Heart left ventricle (tissue), 16 donors: ENCODE measurements at regions not wholly inside any gene's neighbourhood (a gene's known extent, or its start where the extent isn't known, plus 50 kb on each side); places are given as distances from the start of the nearest gene placed in this dataset.
A peak's percentile ranks its signal among the peaks of the same experiment; 100 is the strongest.
"Not testable (repeated sequence)": the region's sequence is repeated elsewhere in the genome, so short reads cannot be mapped to it uniquely, and the experiment has no call there.

Experiments used
- ATAC-seq, 4 donors: fragments of 200-7000 bp; cut with Tn5 transposase; one replicate each; pipeline ENCODE4 v1.9.1; 2020 to 2022; ENCODE audit warnings: moderate library complexity in 4 of 4, mild to moderate bottlenecking in 3 of 4, moderate number of reproducible peaks in 1 of 4
- DNase-seq, 5 donors: peaks; one replicate each; pipeline ENCODE4 v3.0.0-alpha.2; 2020
- H3K27ac ChIP-seq, 12 donors: fragments of 200-600 bp; sonication (generic) in 4 of 12; one replicate each; pipeline versions ENCODE4 v1.5.0 to v1.8.0; 2016 to 2022; ENCODE audit warnings: mild to moderate bottlenecking in 2 of 12
- H3K27me3 ChIP-seq, 9 donors: fragments of 200-600 bp; sonication (generic) in 2 of 9; one replicate each; pipeline versions ENCODE4 v1.5.1 to v1.8.0; 2016 to 2022; ENCODE audit warnings: mild to moderate bottlenecking in 3 of 9
- H3K36me3 ChIP-seq, 9 donors: fragments of 200-600 bp; sonication (generic) in 2 of 9; one replicate each; pipeline versions ENCODE4 v1.5.0 to v1.8.0; 2018 to 2022; ENCODE audit warnings: mild to moderate bottlenecking in 2 of 9
- H3K4me1 ChIP-seq, 12 donors: fragments of 200-600 bp; sonication (generic) in 4 of 12; one replicate each; pipeline versions ENCODE4 v1.5.0 to v1.8.0; 2016 to 2022; ENCODE audit warnings: mild to moderate bottlenecking in 3 of 12
- H3K4me3 ChIP-seq, 12 donors: fragments of 200-600 bp; sonication (generic) in 4 of 12; one replicate each; pipeline versions ENCODE4 v1.5.0 to v1.8.0; 2017 to 2022; ENCODE audit warnings: mild to moderate bottlenecking in 9 of 12, moderate library complexity in 4 of 12
- H3K9me3 ChIP-seq, 12 donors: fragments of 200-600 bp; sonication (generic) in 4 of 12; one replicate each; pipeline versions ENCODE4 v1.5.0 to v1.8.0; 2016 to 2022; ENCODE audit warnings: mild to moderate bottlenecking in 1 of 12
- POLR2A ChIP-seq, 2 donors: fragments of 450-650 bp; IDR thresholded peaks; one replicate each; pipeline ENCODE4 v1.6.1; 2017; ENCODE audit warnings: antibody characterized with exemption in 2 of 2, mild to moderate bottlenecking in 2 of 2, moderate library complexity in 2 of 2
- WGBS, 4 donors: extraction: QIAGEN DNeasy Blood & Tissue Kit in 2 of 4; methylation state at CpG; one replicate each; pipeline versions ENCODE4 v1.1.5 to v1.1.7; 2013 to 2018; 5-methylcytosine and 5-hydroxymethylcytosine counted together
- intact Hi-C, 10 donors: fragments of 100-400 bp; cut with DNase I; formaldehyde crosslinking; loops; one replicate each; pipeline versions ENCODE4 v1.11.1 to v1.14.2; 2022
- TF ChIP-seq, protein P1 (sequence below), 12 donors: fragments of 200-600 bp; sonication (generic) in 4 of 12; IDR thresholded peaks; one replicate each; pipeline versions ENCODE4 v1.5.0 to v1.8.0; 2018 to 2022; ENCODE audit warnings: antibody characterized with exemption in 12 of 12, mild to moderate bottlenecking in 5 of 12
- donor health status: ischemic (EF 13 %, LVEDD 7.1; RV severe dilation, severe dysfunction).
- donor health status: healthy with polysubstance abuse.
- donor health status: DM: no; HTN: yes; CAD: no.
- donor health status: DM: no; HTN: no; CAD: no.
- donor health status: ischemic (EF 25% LVEDD 6.9; RV normal size, moderate dysfunction).
- donor health status: ischemic (EF 25% LVEDD 5.7; RV mildly dilated, moderate dysfunction).
- donor health status: healthy.
- donor health status: DM: yes; HTN: yes; CAD: no.
- donor health status: ischemic (EF 35%, LVEDD 5.7; RV mildly dilated, moderate dysfunction).
- donor health status: nonischemic (EF 11% LVEDD 7.7; RV severe dilation, severe dysfunction).
- donor health status: DM: yes; HTN: yes; CAD: no.
- donor health status: PGD.
- donor health status: ischemic (EF 29% LVEDD 5.4; RV normal size, mild dysfunction).
- donor health status: nonischemic (EF 23%, LVEDD 6.1; RV moderate dilation, normal function).

DNA sequence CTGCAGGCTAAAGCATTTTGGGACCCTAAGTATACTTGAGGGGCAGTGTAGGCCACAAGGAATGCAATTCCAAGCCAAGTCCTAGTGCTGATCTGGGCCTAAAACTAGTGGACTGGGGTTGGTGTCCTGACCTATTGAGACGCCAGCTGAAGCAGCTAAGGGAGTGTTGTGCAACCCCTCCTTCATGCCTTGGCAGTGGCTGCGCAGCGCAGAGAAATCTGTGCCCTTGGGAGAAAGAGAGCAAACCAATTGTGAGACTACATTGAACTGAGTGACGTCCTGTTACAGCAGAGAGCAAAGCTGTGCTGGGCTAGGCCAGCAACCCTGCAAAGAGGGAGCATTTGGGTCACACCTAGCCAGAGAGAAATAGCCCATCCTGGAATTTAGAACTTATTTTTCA is 2715.0 kb upstream of the PCDH20 start:
- Histone ChIP-seq H3K9me3 (no peaks in the 10 kb centered on the region), H3K27ac (no peak overlapping the region), H3K27me3 (no peaks in the 10 kb centered on the region), H3K4me3 (no peak overlapping the region), H3K4me1 (no peaks in the 10 kb centered on the region), H3K36me3 (no peaks in the 10 kb centered on the region)
- intact Hi-C loops = no loop called here
- ATAC-seq (peak in 1 of 4 donors; percentile 44), DNase-seq (peak in 1 of 5 donors; percentile 23)
- 72 to 77% (median 74%) methylated on average over 4 of the region's 4 CpGs for WGBS, 4 donors
- TF ChIP-seq, protein P1, sequence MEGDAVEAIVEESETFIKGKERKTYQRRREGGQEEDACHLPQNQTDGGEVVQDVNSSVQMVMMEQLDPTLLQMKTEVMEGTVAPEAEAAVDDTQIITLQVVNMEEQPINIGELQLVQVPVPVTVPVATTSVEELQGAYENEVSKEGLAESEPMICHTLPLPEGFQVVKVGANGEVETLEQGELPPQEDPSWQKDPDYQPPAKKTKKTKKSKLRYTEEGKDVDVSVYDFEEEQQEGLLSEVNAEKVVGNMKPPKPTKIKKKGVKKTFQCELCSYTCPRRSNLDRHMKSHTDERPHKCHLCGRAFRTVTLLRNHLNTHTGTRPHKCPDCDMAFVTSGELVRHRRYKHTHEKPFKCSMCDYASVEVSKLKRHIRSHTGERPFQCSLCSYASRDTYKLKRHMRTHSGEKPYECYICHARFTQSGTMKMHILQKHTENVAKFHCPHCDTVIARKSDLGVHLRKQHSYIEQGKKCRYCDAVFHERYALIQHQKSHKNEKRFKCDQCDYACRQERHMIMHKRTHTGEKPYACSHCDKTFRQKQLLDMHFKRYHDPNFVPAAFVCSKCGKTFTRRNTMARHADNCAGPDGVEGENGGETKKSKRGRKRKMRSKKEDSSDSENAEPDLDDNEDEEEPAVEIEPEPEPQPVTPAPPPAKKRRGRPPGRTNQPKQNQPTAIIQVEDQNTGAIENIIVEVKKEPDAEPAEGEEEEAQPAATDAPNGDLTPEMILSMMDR (IDR thresholded peaks at IDR 0.05) = no peak
- no peak for TF ChIP-seq POLR2A (IDR thresholded peaks at IDR 0.05)

DNA sequence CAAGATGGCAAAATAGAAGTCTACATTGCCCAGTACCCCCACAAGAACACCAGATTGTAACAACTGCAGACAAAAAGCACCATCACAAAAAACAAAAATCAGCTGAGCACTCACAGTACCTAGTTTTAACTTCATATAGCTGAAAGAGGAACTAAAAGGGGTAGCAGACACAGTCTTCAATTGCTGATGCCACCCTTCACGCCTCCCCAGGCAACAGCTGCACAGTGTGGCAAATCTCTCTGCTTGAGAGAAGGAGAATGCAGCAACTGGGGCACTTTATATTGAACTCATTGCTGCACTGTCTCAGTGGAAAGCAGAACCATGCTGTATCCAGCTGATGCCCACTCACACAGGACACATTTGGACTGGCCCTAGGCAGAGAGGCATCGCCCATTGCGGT is 2714.5 kb upstream of the PCDH20 start:
- no peak for TF ChIP-seq POLR2A (IDR thresholded peaks at IDR 0.05)
- TF ChIP-seq, protein P1 (IDR thresholded peaks at IDR 0.05) = no peak
- DNase-seq (no peak), ATAC-seq (no peak)
- Histone ChIP-seq H3K4me1 (no peaks in the 10 kb centered on the region), H3K9me3 (no peaks in the 10 kb centered on the region), H3K4me3 (no peak overlapping the region), H3K27ac (no peak overlapping the region), H3K36me3 (no peaks in the 10 kb centered on the region), H3K27me3 (no peaks in the 10 kb centered on the region)
- intact Hi-C loops = no loop called here
- 28 to 91% (median 72%) methylated on average over 1 to 3 of the region's 3 CpGs for WGBS, 4 donors

DNA sequence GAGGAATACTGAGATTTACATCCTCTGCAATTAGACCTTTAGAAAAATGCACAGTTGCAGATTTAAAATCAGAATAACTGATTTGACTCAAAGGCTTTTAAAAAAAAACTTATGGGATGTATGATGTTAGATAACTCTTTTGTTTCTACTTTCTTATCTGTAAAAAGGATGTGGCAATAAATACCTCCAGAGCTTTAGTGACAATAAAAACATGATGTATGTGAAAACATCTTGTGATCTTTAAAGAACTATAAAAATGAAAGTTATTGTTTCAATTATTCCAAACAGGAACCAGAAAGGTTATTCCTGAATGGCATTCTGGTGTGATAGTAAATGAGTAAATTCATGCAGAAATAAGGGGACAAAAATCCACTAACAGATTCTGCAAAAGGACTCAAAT is 2712.2 kb upstream of the PCDH20 start:
- intact Hi-C loops = no loop called here
- TF ChIP-seq, protein P1 (IDR thresholded peaks at IDR 0.05) = no peak
- TF ChIP-seq POLR2A (IDR thresholded peaks at IDR 0.05) = no peak
- Histone ChIP-seq H3K9me3 (no peaks in the 10 kb centered on the region), H3K4me3 (no peak overlapping the region), H3K27me3 (no peaks in the 10 kb centered on the region), H3K27ac (no peak overlapping the region), H3K4me1 (no peaks in the 10 kb centered on the region), H3K36me3 (no peaks in the 10 kb centered on the region)
- DNase-seq = no peak
- no peak for ATAC-seq

DNA sequence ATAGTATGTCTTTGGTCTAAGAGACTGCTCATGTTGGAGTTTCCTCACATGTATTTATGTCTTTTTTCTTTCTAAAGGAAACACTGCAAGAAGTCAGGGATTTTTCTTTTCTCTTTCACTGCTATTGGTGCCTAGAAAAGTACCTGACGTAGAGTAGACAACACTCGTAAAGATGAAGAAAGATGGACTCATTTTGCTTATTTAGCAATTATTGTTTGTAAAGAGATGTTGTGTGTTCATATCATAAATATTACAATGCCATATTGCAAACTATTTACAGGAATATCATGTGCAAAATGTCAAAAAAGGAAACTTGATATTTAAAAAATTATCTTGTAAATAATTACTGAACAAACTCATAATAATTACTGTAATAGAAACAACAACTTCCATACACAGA is 2711.5 kb upstream of the PCDH20 start:
- no peak for DNase-seq
- H3K27me3 ChIP-seq = no peaks in the 10 kb centered on the region
- H3K27ac ChIP-seq = no peak overlapping the region
- ATAC-seq = no peak
- TF ChIP-seq, protein P1 (IDR thresholded peaks at IDR 0.05) = no peak
- no peak for TF ChIP-seq POLR2A (IDR thresholded peaks at IDR 0.05)
- H3K4me1 ChIP-seq = no peaks in the 10 kb centered on the region
- H3K9me3 ChIP-seq = no peaks in the 10 kb centered on the region
- H3K36me3 ChIP-seq = no peaks in the 10 kb centered on the region
- intact Hi-C loops = no loop called here
- no peak overlapping the region for H3K4me3 ChIP-seq
- 86 to 93% (median 88%) methylated on average over 2 of the region's 2 CpGs for WGBS, 4 donors

DNA sequence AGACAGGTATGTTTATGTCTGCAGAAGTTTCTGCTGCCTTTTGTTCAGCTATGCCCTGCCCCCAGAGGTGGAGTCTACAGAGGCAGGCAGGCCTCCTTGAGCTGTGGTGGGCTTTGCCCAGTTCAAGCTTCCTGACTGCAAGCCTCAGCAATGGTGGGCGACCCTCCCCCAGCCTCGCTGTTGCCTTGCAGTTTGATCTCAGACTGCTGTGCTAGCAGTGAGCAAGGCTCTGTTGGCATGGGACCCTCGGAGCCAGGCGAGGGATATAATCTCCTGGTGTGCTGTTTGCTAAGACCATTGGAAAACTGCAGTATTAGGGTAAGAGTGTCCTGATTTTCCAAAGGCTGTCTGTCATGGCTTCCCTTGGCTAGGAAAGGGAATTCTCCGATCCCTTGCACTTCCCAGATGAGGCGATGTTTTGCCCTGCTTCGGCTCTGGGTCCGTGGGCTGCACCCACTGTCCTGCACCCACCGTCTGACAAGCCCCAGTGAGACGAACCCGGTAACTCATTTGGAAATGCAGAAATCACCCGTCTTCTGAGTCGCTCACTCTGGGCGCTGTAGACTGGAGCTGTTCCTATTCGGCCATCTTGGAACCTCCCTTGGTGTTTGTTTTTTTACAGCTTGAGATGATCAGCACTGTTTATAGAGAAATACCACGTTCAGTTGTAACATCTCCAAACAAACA is 2705.5 kb upstream of the PCDH20 start:
- H3K27me3 ChIP-seq, intact Hi-C loops, H3K27ac ChIP-seq, H3K36me3 ChIP-seq, H3K4me1 ChIP-seq, H3K4me3 ChIP-seq, ATAC-seq, DNase-seq: not testable (repeated sequence)
- H3K9me3 ChIP-seq = peaks cover 0 to 33% (median 0%) of the 10 kb centered on the region in 12 donors
- WGBS, 4 donors = 86 to 93% (median 90%) methylated on average over 14 to 16 of the region's 16 CpGs
